TTC549 (cell line): ENCODE measurements at regions not wholly inside any gene's neighbourhood (a gene's known extent, or its start where the extent isn't known, plus 50 kb on each side); places are given as distances from the start of the nearest gene placed in this dataset.
"Not testable (repeated sequence)": the region's sequence is repeated elsewhere in the genome, so short reads cannot be mapped to it uniquely, and the experiment has no call there.

Experiments used
- FAIRE-seq: peaks from 2 replicates; lab custom pipeline; 2012; peaks lifted over from hg19 to GRCh38; lab: Jason Lieb, UNC

DNA sequence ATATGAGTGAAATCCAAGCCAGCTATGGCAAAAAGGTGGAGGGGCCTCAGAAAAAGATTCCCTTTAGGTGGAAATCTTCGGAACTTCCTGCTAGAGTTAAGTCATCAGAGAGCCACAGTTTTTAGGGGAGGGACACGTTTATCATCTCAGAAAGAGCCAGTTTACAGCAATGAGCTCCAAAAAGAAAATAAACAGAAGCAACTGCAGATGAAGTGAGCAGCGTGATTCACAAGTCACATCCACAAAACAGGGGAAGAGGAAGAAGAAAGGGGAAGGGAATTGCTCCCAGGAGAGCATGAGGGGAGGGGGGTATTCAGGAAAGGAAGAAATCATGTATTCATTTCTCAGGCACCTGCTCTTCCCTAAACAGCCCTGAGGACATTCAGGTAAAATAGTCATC is 156.2 kb upstream of the FOXK1 start:
- FAIRE-seq: no peak

DNA sequence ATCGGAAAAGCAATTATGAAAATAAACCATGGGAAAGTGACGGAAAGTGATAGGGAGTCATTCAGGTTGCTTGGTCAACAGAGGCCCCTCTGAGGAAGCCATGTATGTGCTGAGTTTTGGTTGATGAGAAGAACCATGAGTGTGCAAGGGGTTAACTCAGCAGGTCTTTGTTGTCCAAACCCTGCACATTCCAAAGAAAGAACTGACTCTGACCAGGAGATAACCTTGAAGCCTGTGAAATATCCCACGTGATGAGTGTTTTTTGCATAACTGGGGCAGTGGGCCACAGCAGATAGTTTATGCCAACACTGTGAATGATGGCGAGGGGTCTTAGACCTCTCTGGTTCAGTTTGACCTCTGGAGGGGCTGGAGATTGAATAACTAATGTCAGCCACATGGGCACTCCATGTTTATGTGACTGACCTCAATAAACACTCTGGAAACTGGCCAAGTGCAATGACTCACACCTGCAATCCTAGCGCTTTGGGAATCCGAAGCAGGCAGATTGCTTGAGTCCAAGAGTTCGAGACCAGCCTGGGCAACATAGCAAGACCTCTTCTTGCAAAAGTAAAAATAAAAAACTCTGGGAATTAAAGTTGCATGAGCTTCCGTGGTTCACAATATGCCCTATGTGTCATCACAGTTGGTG is 154.0 kb upstream of the FOXK1 start:
- no peak for FAIRE-seq

DNA sequence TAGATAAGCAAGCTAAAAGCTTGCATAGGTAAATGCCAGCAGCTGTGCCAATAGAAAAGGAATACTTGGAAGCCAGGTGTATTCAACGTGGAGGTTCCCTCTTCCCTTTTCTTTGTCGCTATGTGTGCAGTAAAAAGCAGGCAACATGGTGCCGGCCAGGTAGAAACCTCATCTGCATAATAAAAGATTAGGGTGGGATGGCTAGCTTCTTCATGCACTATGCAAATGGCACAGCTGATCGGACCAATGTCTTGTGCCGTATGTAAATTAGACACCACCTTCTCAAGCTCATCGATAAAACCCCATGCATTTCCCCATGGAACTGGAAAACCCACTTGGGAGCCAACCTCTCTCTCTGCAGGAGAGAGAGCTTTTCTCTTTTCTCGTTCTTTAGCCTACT is 150.9 kb upstream of the FOXK1 start:
- no peak for FAIRE-seq

DNA sequence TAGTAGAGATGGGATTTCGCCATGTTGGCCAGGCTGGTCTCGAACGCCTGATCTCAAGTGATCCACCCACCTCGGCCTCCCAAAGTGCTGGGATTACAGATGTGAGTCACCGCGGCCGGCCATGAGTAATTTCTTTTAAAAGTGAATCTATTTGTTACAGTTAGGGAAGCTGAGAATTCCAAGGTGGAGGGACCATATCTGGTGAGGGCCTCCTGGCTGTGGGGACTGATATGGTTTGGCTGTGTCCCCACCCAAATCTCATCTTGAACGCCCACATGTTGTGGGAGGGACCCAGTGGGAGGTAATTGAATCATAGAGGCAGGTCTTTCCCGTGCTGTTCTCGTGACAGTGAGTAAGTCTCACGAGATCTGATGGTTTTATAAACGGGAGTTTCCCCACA is 148.8 kb upstream of the FOXK1 start:
- not testable (repeated sequence) for FAIRE-seq

DNA sequence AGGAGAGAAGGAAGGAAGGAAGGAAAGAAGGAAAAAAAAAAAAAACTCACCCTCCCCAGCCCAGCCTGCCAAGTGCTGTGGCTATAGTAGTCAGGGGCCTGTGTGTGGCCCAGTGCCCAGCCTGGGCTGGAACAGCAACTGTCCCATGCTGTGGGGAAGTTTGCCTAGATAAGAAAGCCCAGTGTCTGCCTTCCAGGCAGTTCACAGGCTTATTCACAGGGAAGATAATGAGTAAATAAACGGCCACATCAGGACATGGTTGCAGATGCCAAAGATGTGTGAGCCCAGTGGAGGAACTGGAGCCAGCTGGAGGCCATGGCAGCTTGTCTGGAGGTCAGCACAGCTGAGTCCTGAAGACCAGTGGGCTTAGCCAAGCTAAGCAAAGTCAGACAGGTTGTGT is 132.4 kb upstream of the FOXK1 start:
- FAIRE-seq: no peak

DNA sequence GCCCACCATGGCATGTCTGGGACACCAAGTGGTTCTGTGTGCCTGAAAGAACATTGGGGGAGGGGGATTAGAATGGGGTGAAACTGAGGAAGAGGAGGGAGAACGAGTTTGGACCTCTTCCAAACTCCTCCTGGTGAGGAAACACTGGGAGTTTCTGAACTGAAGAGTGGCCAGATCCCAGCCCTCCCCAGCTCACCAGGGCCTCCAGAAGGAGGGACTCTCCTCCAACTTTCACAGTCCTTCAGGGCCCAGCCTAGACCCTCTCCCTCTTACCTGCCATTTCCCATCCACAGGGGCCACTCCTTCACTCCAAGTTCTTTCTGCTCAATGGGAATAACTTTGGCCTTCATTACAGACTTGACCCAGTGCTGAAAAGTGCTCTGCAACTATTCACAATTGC is 132.0 kb upstream of the FOXK1 start:
- no peak for FAIRE-seq

DNA sequence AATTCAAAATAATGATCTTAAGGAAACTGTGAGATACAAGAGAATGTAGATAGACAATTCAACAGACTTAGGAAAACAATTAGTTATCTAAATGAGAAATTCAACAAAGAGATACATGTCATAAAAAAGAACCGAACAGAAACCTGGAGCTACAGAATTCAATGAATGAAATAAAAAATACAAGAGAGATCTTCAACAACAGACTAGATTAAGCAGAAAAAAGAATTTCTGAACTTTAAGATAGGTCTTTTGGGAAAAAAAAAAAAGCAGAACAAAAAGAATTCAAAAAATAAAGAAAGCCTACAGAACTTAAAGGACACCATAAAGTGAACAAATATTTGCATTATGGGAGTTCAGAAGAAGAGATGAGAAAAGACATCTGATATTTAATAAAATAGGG is 129.1 kb upstream of the FOXK1 start:
- FAIRE-seq: no peak

DNA sequence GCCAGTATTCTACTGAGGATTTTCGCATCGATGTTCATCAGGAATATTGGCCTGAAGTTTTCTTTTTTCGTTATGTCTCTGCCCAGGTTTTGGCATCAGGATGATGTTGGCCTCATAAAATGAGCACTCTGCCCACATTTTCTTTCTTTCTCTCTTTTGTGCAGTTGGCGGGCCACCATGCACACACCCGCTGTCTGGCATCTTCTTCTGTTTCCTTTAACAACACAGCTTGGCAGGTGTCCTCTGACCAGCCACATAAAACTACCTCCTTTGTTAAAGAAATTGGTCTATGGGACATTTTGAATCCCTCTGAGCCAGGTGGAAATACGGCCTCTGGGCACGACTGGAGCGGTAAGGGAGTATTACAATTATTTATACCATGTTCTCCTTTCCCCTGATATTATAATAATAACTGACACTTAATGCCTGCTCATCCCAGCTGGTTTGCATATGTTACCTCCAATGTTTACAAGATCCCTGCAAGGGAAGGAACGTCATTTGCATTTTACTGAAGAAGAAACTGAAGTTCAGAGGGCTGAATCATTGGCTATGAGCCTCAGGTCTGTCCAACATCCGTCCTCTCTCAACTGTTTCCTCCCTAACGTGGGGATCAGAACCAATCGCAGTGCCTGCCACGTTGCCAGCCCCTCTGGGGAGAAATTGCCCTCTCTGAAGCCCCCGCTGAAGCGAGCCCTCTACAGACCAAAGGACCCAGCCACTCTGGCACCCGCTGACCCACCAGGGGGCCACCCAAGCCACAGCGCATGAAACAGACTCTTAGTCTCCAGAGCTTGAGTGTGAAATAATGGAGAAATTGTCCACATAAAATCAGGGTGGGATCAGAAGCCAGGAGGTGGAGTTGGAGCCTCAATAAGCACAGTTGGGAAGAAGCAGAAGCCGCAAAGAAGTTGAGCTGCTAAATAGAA is 125.0 kb upstream of the FOXK1 start:
- FAIRE-seq: no peak

DNA sequence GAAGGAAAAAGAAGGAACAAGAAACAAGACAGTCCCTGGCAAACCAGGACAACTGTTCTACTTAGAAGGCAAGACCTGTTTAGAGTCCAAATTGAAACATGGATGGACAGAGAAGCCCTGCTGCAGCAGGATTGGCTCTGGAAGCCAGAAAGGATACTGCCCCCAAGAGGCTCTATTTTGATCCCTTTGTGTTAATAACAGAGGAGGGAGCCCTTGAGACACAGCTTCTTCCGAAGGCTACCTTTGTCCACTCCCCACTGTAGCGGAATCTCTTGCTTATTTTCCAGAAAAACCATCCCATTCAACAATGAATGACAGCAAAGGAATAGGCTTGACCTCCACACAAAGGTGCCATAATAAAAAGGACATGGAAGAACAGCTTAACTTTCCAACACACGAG is 120.3 kb upstream of the FOXK1 start:
- no peak for FAIRE-seq

DNA sequence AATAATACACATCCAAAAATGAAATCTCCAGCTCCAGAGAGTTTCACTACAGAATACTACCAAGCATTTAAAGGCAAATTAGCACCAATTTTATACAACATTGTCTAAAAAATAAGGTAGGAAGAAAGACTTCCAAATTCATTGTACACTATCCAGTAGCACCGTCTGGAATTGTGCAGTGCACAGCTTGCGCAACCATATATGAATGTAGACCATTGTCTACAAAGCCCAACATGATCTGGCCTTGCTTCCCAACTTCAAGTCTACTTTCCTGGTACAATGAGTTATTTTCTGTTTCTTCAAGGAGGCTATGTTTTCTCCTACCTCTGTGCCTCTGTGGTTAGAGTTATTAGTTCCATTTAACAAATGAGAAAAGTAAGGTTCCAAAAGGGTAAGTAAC is 115.4 kb upstream of the FOXK1 start:
- no peak for FAIRE-seq

DNA sequence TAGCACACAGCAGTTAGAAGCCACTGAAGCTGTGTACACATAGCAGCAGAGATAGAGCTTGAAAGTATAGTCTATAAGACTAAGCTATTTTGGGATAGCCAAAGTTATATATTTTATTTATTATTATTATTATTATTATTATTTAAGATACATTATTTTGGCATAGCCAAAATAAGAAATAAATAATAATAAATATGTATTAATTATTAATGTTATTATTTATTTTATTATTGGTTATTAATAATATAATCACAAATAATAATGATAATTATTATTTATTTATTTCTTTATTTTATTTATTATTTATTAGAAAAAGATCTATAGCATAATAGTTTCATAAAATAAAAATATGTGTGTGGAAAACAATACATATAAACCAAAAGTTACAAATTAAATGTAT is 107.2 kb upstream of the FOXK1 start:
- peak; percentile 90 for FAIRE-seq

DNA sequence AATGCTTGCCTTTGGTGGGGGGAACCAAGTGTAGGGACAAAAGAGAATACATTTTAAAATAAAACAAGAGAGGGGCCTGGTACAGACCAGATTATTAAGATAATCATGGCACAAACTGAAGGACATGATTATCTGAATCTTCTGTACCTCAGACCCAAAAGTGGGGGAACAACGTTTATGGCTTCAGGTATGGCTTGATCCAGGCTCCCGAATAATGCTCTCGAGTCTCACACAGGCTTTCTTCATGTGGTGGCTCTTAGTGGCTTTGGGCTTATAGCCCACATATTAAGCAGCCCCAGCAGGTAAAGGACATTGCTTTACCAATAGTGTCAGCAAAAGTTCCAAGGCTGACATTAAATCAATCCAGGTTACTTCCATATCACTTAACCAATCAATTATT is 106.8 kb upstream of the FOXK1 start:
- FAIRE-seq: no peak

DNA sequence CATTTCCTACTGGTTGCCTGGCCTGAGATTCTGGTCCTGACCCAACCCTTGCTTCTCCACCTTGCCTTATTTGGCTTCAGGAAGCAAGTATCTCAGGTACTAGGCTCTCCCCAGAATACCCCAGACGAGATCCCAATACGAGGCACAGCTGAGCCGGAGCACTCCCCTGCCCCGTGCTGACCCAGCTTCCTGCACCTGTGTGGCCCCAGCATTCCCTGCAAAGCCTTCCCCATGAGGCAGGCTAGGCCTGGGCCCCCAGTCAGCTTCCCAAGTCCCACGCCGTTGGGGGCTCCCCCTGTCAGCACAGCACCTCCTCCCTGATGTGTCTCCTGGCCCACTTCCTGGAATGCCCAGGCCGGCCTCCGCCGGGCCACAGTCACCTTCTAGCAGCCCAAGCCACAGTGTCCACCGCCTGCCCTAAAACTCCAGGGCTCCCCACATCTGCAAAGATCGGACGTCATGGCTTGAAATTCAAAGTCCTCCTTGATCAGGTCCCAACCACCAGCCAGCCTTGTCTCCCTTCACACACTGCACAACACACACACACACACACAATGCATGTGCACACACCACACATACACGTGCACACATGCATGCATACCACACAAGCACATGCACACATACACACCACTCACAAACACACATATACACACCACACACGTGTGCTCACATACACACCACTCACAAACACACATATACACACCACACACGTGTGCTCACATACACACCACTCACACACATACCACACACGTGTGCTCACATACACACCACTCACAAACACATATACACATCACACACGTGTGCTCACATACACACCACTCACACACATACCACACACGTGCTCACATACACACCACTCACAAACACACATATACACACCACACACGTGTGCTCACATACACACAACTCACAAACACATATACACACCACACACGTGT is 78.9 kb upstream of the FOXK1 start:
- FAIRE-seq: no peak

DNA sequence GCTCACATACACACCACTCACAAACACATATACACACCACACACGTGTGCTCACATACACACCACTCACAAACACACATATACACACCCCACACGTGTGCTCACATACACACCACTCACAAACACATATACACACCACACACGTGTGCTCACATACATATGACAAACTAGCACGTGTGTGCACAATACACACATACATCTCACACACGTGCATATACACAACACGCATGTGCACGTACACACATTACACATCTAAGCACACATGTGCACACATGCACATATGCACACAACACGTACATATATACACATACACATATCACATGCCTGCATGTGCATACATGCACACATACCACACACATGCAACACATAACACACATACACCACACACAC is 78.3 kb upstream of the FOXK1 start:
- no peak for FAIRE-seq

DNA sequence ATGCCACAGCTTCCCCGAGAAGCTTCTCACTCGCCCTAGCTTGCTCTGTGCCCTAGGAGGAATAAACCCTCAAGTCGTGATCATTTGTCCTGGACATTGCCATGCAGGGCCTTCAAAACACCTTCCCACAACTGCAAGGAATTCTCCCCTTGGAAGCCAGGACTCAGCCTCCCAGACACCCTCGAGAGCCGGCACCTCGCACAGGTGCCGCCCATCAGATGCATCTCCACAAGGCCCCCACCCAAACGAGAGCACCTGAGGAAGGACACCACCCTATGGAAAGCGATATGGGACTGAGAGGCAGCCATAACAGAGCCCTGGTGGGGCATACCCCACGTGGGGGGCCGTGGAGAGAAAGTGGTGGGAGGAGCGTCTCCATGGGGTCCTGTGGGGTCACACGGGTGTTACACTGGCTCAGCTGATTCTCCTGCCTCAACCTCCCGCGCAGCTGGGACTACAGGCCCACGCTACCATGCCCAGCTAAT is 77.6 kb upstream of the FOXK1 start:
- FAIRE-seq: no peak

DNA sequence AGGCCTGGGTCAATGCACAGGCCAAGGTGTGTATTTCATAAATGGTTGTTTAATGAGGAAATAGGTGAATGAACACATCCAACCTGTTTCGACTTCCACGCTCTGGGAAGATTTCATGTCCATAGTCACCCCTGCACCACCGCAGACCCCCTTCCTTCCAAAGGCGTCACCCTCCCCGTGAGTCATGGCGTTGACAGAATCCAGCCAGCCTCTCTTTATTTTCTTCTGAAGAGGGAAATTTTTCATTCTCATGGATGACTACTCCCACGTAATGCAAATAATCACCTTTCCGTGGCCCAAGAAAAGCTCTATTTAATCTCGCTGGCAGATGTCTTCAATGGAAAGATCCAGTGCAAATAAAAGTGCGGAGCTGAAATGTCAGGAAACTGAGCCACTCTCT is 75.3 kb upstream of the FOXK1 start:
- no peak for FAIRE-seq

DNA sequence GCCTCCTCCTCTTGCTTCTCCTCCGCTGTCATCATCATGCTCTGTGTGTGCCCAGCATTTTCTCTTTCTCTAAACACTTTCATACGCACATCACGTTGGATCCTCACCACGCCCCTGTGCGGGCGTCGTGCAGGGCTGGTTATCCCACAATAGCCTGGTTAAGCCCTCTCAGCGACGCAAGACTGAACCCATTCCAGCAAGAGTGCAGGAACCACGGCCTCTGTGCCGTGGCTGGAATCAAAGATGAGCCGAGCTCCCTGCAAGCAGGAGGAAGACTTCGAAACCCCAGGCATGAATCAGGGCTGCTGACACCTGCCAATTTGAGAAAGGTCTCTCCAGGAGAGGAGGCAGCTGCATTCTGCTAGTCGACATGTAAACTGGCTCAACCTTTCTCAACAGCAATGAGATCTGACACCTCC is 74.8 kb upstream of the FOXK1 start:
- no peak for FAIRE-seq

DNA sequence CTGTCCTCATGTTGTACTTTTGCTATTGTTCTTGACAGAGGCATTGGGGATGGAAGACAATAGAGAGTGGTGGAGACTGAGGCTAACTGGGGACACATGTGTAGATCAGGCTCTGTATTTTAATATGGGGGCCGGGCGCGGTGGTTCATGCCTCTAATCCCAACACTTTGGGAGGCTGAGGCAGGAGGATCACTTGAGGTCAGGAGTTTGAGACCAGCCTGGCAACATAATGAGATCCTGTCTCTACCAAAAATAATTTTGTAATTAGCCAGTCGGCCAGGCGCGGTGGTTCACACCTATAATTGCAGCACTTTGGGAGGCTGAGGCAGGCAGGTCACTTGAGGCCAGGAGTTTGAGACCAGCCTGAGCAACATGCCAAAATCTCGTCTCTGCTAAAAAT is 72.5 kb upstream of the FOXK1 start:
- not testable (repeated sequence) for FAIRE-seq

DNA sequence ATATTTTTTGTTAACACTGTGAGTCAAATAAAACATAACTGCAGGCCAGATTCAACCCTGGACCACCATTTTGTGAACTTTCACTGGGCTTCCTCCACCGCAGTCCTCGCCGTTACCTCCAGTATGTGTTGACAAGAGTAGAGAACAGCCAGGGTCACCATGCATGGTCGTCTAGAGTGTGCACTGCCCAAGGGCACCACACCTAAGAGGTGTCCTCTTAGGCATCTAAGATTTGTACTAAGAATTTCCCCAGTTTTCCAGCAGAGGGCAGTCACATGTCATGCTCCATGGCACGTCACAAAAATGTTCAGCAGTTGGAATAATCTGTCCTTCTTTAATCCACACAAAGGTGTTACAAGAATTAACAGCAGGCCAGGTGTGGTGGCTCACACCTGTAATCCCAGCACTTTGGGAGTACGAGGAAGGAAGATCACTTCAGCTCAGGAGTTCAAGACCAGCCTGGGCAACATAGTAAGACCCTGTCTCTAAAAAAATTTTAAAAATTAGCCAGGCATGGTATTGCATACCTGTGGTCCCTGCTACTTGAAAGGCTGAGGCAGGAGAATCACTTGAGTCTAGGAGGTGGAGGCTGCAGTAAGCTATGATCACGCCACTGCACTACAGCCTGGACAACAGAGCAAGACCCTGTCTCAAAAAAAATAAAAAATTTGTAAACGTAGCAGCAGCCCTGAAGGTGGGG is 71.2 kb upstream of the FOXK1 start:
- no peak for FAIRE-seq

DNA sequence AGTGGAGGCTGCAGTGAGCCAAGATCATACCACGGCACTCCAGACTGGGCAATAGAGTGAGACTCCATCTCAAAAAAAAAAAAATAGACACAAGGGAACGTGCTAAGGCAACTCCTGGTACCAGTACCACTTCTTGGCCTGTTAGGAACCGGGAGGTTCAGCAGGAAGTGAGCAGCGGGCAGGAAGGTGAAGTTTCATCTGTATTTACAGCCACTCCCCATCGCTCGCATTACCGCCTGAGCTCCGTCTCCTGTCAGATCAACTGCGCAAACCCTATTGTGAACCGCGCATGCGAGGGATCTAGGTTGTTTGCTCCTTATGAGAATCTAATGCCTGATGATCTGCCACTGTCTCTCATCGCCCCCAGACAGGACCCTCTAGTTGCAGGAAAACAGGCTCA is 69.9 kb upstream of the FOXK1 start:
- no peak for FAIRE-seq

DNA sequence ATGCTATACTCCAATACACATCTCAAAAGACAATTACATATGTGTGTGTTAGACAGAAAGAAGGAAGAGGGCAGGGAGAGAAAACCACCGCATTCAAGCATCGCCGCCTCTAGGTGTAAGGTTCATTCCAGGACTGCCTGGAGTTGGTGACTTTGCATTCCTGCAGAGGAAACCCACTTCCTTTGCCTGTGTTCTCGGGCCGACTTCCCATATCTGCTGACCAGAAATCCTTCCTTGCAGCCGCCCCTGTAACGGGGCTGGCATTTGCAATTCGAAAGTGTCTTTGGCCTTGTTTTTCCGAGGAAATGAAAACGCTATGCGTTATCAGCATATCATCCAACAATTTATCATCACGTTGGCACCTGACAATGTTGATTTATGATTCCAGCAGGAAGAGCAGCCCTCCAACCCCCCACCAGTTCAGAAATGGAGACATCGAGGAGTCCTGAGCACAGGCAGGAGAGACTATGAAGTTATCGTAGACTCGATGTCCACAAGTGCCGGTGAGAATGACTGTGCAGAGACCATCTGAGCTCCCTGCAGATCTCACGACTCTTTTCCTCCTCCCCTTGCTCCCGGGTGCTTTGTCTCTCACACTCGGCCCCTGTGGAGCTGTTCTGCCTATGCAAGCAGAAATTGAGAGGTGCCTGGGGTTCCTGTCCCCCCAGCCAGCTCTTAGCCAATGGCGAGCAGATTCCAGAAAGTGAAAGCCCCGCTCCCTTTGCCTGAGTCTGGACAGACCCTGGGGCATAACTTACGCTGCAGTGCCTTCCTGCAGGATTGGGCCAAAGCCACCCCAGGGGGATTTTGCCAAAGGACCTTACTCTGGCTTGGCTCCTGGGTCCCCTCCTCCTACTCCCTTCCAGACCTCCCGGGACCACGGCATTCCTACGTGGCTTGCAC is 68.9 kb upstream of the FOXK1 start:
- no peak for FAIRE-seq
